Muscle of arm (tissue), 1 donor: ENCODE measurements at regions not wholly inside any gene's neighbourhood (a gene's known extent, or its start where the extent isn't known, plus 50 kb on each side); places are given as distances from the start of the nearest gene placed in this dataset.

Experiments used
- DNase-seq: peaks from one replicate; pipeline ENCODE4 v3.0.0-alpha.2; 2013

- DNase-seq: no peak
Measured at GRCh38 chr1:212525479-212526110, 83.0 kb upstream of the ATF3 start.

GRCh38 chr1:212526111-212526491 is 82.5 kb upstream of the ATF3 start:
- DNase-seq: no peak

GRCh38 chr1:212528501-212528900 is 80.1 kb upstream of the ATF3 start:
- DNase-seq: no peak

GRCh38 chr1:212529211-212529741 is 79.3 kb upstream of the ATF3 start:
- DNase-seq: no peak

GRCh38 chr1:212531267-212531666 is 77.3 kb upstream of the ATF3 start:
- no peak for DNase-seq

- no peak for DNase-seq
Measured at GRCh38 chr1:212531796-212532195, 76.8 kb upstream of the ATF3 start.

- no peak for DNase-seq
Measured at GRCh38 chr1:212532469-212533147, 76.0 kb upstream of the ATF3 start.

GRCh38 chr1:212533148-212533517 is 75.4 kb upstream of the ATF3 start:
- no peak for DNase-seq

GRCh38 chr1:212536586-212536985 is 72.0 kb upstream of the ATF3 start:
- no peak for DNase-seq

GRCh38 chr1:212537610-212538009 is 71.0 kb upstream of the ATF3 start:
- DNase-seq: no peak

GRCh38 chr1:212539737-212540430 is 68.7 kb upstream of the ATF3 start:
- DNase-seq: no peak

- DNase-seq: no peak
Measured at GRCh38 chr1:212542761-212543187, 65.8 kb upstream of the ATF3 start.

GRCh38 chr1:212544110-212544509 is 64.5 kb upstream of the ATF3 start:
- DNase-seq: no peak

GRCh38 chr1:212545941-212546635 is 62.5 kb upstream of the ATF3 start:
- DNase-seq: no peak

- DNase-seq: no peak
Measured at GRCh38 chr1:212549503-212550017, 59.0 kb upstream of the ATF3 start.

GRCh38 chr1:212551929-212552328 is 56.6 kb upstream of the ATF3 start:
- no peak for DNase-seq

GRCh38 chr1:212553676-212554075 is 54.9 kb upstream of the ATF3 start:
- DNase-seq: no peak

GRCh38 chr1:212554401-212554800 is 54.2 kb upstream of the ATF3 start:
- DNase-seq: no peak

- DNase-seq: no peak
Measured at GRCh38 chr1:212555426-212555825, 53.1 kb upstream of the ATF3 start.

- DNase-seq: no peak
Measured at GRCh38 chr1:212556822-212557549, 51.6 kb upstream of the ATF3 start.
